ENCODE measurements at regions not wholly inside any gene's neighbourhood (a gene's known extent, or its start where the extent isn't known, plus 50 kb on each side); places are given as distances from the start of the nearest gene placed in this dataset.

GRCh38 chr2:41992056-41992642 is 55.7 kb upstream of the PKDCC start:
- TF ChIP-seq, protein P1, sequence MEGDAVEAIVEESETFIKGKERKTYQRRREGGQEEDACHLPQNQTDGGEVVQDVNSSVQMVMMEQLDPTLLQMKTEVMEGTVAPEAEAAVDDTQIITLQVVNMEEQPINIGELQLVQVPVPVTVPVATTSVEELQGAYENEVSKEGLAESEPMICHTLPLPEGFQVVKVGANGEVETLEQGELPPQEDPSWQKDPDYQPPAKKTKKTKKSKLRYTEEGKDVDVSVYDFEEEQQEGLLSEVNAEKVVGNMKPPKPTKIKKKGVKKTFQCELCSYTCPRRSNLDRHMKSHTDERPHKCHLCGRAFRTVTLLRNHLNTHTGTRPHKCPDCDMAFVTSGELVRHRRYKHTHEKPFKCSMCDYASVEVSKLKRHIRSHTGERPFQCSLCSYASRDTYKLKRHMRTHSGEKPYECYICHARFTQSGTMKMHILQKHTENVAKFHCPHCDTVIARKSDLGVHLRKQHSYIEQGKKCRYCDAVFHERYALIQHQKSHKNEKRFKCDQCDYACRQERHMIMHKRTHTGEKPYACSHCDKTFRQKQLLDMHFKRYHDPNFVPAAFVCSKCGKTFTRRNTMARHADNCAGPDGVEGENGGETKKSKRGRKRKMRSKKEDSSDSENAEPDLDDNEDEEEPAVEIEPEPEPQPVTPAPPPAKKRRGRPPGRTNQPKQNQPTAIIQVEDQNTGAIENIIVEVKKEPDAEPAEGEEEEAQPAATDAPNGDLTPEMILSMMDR (IDR thresholded peaks at IDR 0.05; ENCODE audit: borderline replicate concordance, control extremely low read depth, extremely low read depth, insufficient read depth, missing control alignments): no peak

GRCh38 chr2:41992671-41993434 is 55.0 kb upstream of the PKDCC start:
- TF ChIP-seq, protein P1 (IDR thresholded peaks at IDR 0.05; ENCODE audit: borderline replicate concordance, control extremely low read depth, extremely low read depth, insufficient read depth, missing control alignments): no peak
- no peak for DNase-seq (ENCODE audit: low spot score)
- in situ Hi-C loops (cut with MboI; ENCODE audit: low sequenced_read_pairs, unreplicated experiment): no loop called here

More at GRCh38 chr2:41992056-41992642, 55.7 kb upstream of the PKDCC start:
- DNase-seq (ENCODE audit: low spot score): no peak
- in situ Hi-C loops (cut with MboI; ENCODE audit: low sequenced_read_pairs, unreplicated experiment): no loop called here

- no peak for DNase-seq (ENCODE audit: low spot score)
- in situ Hi-C loops (cut with MboI; ENCODE audit: low sequenced_read_pairs, unreplicated experiment): no loop called here
- TF ChIP-seq, protein P1 (IDR thresholded peaks at IDR 0.05; ENCODE audit: borderline replicate concordance, control extremely low read depth, extremely low read depth, insufficient read depth, missing control alignments): no peak
These were observed 54.3 kb upstream of the PKDCC start for GRCh38 chr2:41993435-41993925.

DNA sequence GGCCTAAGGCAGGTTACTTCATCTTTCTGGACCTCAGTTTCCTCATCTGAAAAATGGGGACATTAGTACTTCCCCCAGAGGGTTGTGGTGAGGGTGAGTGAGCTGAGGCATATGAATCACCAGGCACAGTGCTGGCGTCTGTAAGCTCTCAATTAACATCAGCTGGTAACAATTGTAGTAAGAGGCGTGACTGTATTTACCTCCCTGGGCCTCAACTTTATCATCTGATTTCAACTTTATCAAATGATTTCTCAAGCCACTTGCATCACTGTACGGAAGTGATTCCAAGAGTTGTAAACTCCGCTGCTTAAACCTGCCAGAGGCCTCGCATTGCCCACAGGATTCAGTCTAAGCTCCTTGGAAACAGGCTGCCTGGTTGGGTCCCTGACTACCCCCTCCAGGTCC is 53.6 kb upstream of the PKDCC start:
- in situ Hi-C loops (cut with MboI; ENCODE audit: low sequenced_read_pairs, unreplicated experiment): no loop called here
- TF ChIP-seq, protein P1 (IDR thresholded peaks at IDR 0.05; ENCODE audit: borderline replicate concordance, control extremely low read depth, extremely low read depth, insufficient read depth, missing control alignments): no peak
- no peak for DNase-seq (ENCODE audit: low spot score)

- no peak for DNase-seq (ENCODE audit: low spot score)
- in situ Hi-C loops (cut with MboI; ENCODE audit: low sequenced_read_pairs, unreplicated experiment): no loop called here
- TF ChIP-seq, protein P1 (IDR thresholded peaks at IDR 0.05; ENCODE audit: borderline replicate concordance, control extremely low read depth, extremely low read depth, insufficient read depth, missing control alignments): no peak
These were observed 53.2 kb upstream of the PKDCC start for GRCh38 chr2:41994661-41995060.

- DNase-seq (ENCODE audit: low spot score): no peak
- TF ChIP-seq, protein P1 (IDR thresholded peaks at IDR 0.05; ENCODE audit: borderline replicate concordance, control extremely low read depth, extremely low read depth, insufficient read depth, missing control alignments): no peak
- in situ Hi-C loops (cut with MboI; ENCODE audit: low sequenced_read_pairs, unreplicated experiment): no loop called here
These were observed 50.3 kb upstream of the PKDCC start for GRCh38 chr2:41997561-41997960.

Measured in GM13976 (cell line).